ENCODE measurements at regions not wholly inside any gene's neighbourhood (a gene's known extent, or its start where the extent isn't known, plus 50 kb on each side); places are given as distances from the start of the nearest gene placed in this dataset.

GRCh38 chr7:81298951-81299666, 380.3 kb upstream of the SEMA3C start:
- TF ChIP-seq TAF1 (IDR thresholded peaks at IDR 0.05; ENCODE audit: borderline replicate concordance, insufficient read depth, low read length): no peak
- TF ChIP-seq SIN3A (IDR thresholded peaks at IDR 0.05; ENCODE audit: borderline replicate concordance, insufficient read depth, low read length): no peak
- no peak for TF ChIP-seq POLR2AphosphoS5 (IDR thresholded peaks at IDR 0.05; ENCODE audit: low read depth, low read length)
- TF ChIP-seq FOXP2 (optimal IDR thresholded peaks at IDR 0.05; ENCODE audit: borderline replicate concordance, extremely low read depth, extremely low read length, insufficient read depth): no peak

Measured in PFSK-1 (cell line).